ENCODE measurements at regions not wholly inside any gene's neighbourhood (a gene's known extent, or its start where the extent isn't known, plus 50 kb on each side); places are given as distances from the start of the nearest gene placed in this dataset.

DNA sequence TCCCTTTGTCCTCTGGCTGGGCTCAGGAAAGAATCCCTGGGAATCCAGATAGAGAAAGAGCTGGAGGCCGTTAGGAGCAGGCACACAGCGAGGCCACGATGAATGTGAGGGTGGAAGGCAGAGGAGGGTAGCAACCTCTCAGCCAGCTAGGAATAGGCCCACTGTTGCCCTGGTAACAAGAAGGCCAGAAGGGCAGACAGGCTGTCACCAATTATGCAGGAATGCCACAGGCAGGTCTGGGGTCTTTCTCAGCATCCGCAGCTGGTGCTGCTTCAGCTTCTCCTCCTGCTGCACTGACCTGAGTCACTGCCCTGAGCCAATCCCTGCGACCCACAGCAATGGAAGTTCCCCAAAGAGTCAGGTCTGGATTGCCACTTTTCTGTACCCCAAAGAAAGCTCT is 62.8 kb upstream of the C3orf80 start:
- TF ChIP-seq HNRNPK (IDR thresholded peaks at IDR 0.05; ENCODE audit: low read depth, low read length, poor library complexity, severe bottlenecking) = no peak
- TF ChIP-seq, protein P1, sequence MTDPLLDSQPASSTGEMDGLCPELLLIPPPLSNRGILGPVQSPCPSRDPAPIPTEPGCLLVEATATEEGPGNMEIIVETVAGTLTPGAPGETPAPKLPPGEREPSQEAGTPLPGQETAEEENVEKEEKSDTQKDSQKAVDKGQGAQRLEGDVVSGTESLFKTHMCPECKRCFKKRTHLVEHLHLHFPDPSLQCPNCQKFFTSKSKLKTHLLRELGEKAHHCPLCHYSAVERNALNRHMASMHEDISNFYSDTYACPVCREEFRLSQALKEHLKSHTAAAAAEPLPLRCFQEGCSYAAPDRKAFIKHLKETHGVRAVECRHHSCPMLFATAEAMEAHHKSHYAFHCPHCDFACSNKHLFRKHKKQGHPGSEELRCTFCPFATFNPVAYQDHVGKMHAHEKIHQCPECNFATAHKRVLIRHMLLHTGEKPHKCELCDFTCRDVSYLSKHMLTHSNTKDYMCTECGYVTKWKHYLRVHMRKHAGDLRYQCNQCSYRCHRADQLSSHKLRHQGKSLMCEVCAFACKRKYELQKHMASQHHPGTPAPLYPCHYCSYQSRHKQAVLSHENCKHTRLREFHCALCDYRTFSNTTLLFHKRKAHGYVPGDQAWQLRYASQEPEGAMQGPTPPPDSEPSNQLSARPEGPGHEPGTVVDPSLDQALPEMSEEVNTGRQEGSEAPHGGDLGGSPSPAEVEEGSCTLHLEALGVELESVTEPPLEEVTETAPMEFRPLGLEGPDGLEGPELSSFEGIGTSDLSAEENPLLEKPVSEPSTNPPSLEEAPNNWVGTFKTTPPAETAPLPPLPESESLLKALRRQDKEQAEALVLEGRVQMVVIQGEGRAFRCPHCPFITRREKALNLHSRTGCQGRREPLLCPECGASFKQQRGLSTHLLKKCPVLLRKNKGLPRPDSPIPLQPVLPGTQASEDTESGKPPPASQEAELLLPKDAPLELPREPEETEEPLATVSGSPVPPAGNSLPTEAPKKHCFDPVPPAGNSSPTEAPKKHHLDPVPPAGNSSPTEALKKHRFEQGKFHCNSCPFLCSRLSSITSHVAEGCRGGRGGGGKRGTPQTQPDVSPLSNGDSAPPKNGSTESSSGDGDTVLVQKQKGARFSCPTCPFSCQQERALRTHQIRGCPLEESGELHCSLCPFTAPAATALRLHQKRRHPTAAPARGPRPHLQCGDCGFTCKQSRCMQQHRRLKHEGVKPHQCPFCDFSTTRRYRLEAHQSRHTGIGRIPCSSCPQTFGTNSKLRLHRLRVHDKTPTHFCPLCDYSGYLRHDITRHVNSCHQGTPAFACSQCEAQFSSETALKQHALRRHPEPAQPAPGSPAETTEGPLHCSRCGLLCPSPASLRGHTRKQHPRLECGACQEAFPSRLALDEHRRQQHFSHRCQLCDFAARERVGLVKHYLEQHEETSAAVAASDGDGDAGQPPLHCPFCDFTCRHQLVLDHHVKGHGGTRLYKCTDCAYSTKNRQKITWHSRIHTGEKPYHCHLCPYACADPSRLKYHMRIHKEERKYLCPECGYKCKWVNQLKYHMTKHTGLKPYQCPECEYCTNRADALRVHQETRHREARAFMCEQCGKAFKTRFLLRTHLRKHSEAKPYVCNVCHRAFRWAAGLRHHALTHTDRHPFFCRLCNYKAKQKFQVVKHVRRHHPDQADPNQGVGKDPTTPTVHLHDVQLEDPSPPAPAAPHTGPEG (CRISPR knock-in tag; IDR thresholded peaks at IDR 0.05) = no peak
- no peak for TF ChIP-seq ZNF616 (CRISPR knock-in tag; IDR thresholded peaks at IDR 0.05; ENCODE audit: low read depth)
- no peak for TF ChIP-seq KDM5A (IDR thresholded peaks at IDR 0.05; ENCODE audit: borderline replicate concordance, low read length)
- no peak for TF ChIP-seq ZBTB49 (CRISPR knock-in tag; IDR thresholded peaks at IDR 0.05; ENCODE audit: borderline replicate concordance)
- Histone ChIP-seq H3K27ac (ENCODE audit: extremely low read length, insufficient read depth, low read length) (no peak overlapping the region), H3K79me2 (ENCODE audit: insufficient read depth, low read length) (no peaks in the 10 kb centered on the region), H3K4me1 (ENCODE audit: insufficient read depth, low read length) (no peaks in the 10 kb centered on the region), H3K27me3 (ENCODE audit: control insufficient read depth in 1 of 2, insufficient read depth in 2 of 2, low read length in 2 of 2) (no peaks in the 10 kb centered on the region; a peak in 2 of 5 replicates), H4K20me1 (ENCODE audit: insufficient read depth, low read length) (no peaks in the 10 kb centered on the region), H3K9me3 (ENCODE audit: low read length) (no peaks in the 10 kb centered on the region), H3K4me3 (replicated peaks in 1 of 3; ENCODE audit: insufficient read depth in 1 of 3, low read depth in 2 of 3, low read length in 3 of 3) (no peak overlapping the region), H3K4me2 (ENCODE audit: low read depth, low read length) (no peak overlapping the region), H3K9ac (ENCODE audit: insufficient read depth, low read depth, low read length) (no peak overlapping the region), H3K36me3 (replicated peaks in 1 of 2; ENCODE audit: control insufficient read depth in 1 of 2, insufficient read depth in 2 of 2, low read length in 2 of 2) (no peaks in the 10 kb centered on the region), H2AFZ (ENCODE audit: low read length) (no peak overlapping the region)
- BruUV-seq (replicated peaks) = no TSS peak
- FAIRE-seq (no peak), DNase-seq (ENCODE audit: low spot score) (no peak), ATAC-seq (peak; percentile 52; the same call in 2 of the 3 replicates)
- POLR2A ChIA-PET = no interaction called here
- in situ Hi-C loops (cut with HindIII; ENCODE audit: extremely low pct_ligation_motif_present, low pct_unique_long_range_greater_than_20kb) = loop anchor here (5.0 kb wide), 3 partner anchors 180 to 325 kb away; no protein-coding TSS in a partner anchor
- intact Hi-C loops (cut with micrococcal nuclease; ENCODE audit: unreplicated experiment) = loop anchor here (5.0 kb wide), 1 partner anchor 325 kb away; no protein-coding TSS in a partner anchor
- 43% methylated on average over 3 of the region's 5 CpGs for WGBS (ENCODE audit: low lambda C conversion rate)
- CTCF ChIA-PET (ENCODE audit: low intra/inter-chr PET ratio, low total read pairs) = interaction anchor here (2.2 kb wide), 1 partner anchor 251 kb away, joined by 19 read pairs; no protein-coding TSS in a partner anchor
